Neuronal stem cell (in vitro differentiated cells): ENCODE measurements at regions not wholly inside any gene's neighbourhood (a gene's known extent, or its start where the extent isn't known, plus 50 kb on each side); places are given as distances from the start of the nearest gene placed in this dataset.
A peak's percentile ranks its signal among the peaks of the same experiment; 100 is the strongest.

Source experiments
- DNase-seq: peaks from one replicate; pipeline ENCODE4 v3.0.0-alpha.2; 2013; ENCODE audit warnings: low spot score
- H2AFZ ChIP-seq: one replicate; pipeline ENCODE4 v1.6.1; 2013; ENCODE audit warnings: mild to moderate bottlenecking, low read length, inconsistent platforms
- H2AK5ac ChIP-seq: 2 replicates; pipeline ENCODE4 v1.6.1; 2013; ENCODE audit warnings: low read depth, mild to moderate bottlenecking, inconsistent platforms, low read length, moderate library complexity, mixed read lengths
- H2BK120ac ChIP-seq: 2 replicates; pipeline ENCODE4 v1.6.1; 2013; ENCODE audit warnings: low read depth, mild to moderate bottlenecking, inconsistent platforms, low read length, moderate library complexity, mixed read lengths
- H2BK12ac ChIP-seq: one replicate; pipeline ENCODE4 v1.6.1; 2013; ENCODE audit warnings: low read length, inconsistent platforms
- H2BK15ac ChIP-seq: 2 replicates; pipeline ENCODE4 v1.6.1; 2013; ENCODE audit warnings: mild to moderate bottlenecking, low read length, inconsistent platforms, mixed read lengths
- H2BK5ac ChIP-seq: one replicate; pipeline ENCODE4 v1.6.1; 2013; ENCODE audit warnings: inconsistent platforms, mild to moderate bottlenecking, low read length, moderate library complexity
- H3K14ac ChIP-seq: one replicate; pipeline ENCODE4 v1.6.1; 2013; ENCODE audit warnings: low read length, inconsistent platforms
- H3K18ac ChIP-seq: 2 replicates; pipeline ENCODE4 v1.6.1; 2013; ENCODE audit warnings: low read length, inconsistent platforms
- H3K23ac ChIP-seq: 2 replicates; pipeline ENCODE4 v1.6.1; 2013; ENCODE audit warnings: low read depth, mild to moderate bottlenecking, mixed read lengths, low read length, inconsistent platforms; ENCODE audit not compliant: poor library complexity
- H3K27ac ChIP-seq: replicated peaks from 3 replicates; pipeline ENCODE4 v1.5.1; 2013; ENCODE audit warnings: low read length, inconsistent platforms
- H3K27me3 ChIP-seq, 3 experiments: 2 replicates each; pipeline ENCODE4 v1.6.1; 2013; ENCODE audit warnings: low read length in 3 of 3, mild to moderate bottlenecking in 2 of 3, inconsistent platforms in 1 of 3, low read depth in 1 of 3, mixed read lengths in 1 of 3, moderate library complexity in 1 of 3; ENCODE audit not compliant: control insufficient read depth in 3 of 3, insufficient read depth in 3 of 3
- H3K36me3 ChIP-seq, 2 donors: replicated peaks in 1 of 2; 2 replicates each; pipeline ENCODE4 v1.6.1; 2013; ENCODE audit warnings: low read length in 2 of 2; ENCODE audit not compliant: control insufficient read depth in 2 of 2, insufficient read depth in 2 of 2
- H3K4ac ChIP-seq: 2 replicates; pipeline ENCODE4 v1.6.1; 2013; ENCODE audit warnings: inconsistent platforms, mild to moderate bottlenecking, low read length, moderate library complexity
- H3K4me1 ChIP-seq, 2 donors: 1 replicate in 1 of 2; 2 replicates in 1 of 2; pipeline ENCODE4 v1.6.1; 2013; ENCODE audit warnings: low read length in 2 of 2, low read depth in 1 of 2; ENCODE audit not compliant: control insufficient read depth in 2 of 2, insufficient read depth in 1 of 2
- H3K4me2 ChIP-seq: one replicate; pipeline ENCODE4 v1.6.1; 2013; ENCODE audit warnings: mild to moderate bottlenecking, low read length, inconsistent platforms; ENCODE audit not compliant: insufficient read depth, poor library complexity, severe bottlenecking
- H3K4me3 ChIP-seq, 2 donors: 2 replicates each; pipeline ENCODE4 v1.5.1; 2013; ENCODE audit warnings: low read length in 2 of 2, mild to moderate bottlenecking in 2 of 2, inconsistent platforms in 1 of 2, moderate library complexity in 1 of 2
- H3K79me1 ChIP-seq: one replicate; pipeline ENCODE4 v1.6.1; 2013; ENCODE audit warnings: low read depth, mild to moderate bottlenecking, inconsistent platforms, low read length, moderate library complexity
- H3K9ac ChIP-seq: one replicate; pipeline ENCODE4 v1.6.1; 2013; ENCODE audit warnings: mild to moderate bottlenecking, low read depth, low read length, inconsistent platforms; ENCODE audit not compliant: poor library complexity
- H3K9me3 ChIP-seq, 2 donors: replicated peaks in 1 of 2; 2 replicates each; pipeline versions ENCODE3 to v1.6.1; 2013; ENCODE audit warnings: low read length in 2 of 2, mild to moderate bottlenecking in 2 of 2, inconsistent platforms in 1 of 2, low read depth in 1 of 2, mixed read lengths in 1 of 2, moderate library complexity in 1 of 2; ENCODE audit not compliant: control insufficient read depth in 2 of 2, insufficient read depth in 1 of 2
- H4K8ac ChIP-seq: one replicate; pipeline ENCODE4 v1.6.1; 2013; ENCODE audit warnings: low read depth, mild to moderate bottlenecking, inconsistent platforms, low read length, moderate library complexity
- H4K91ac ChIP-seq: one replicate; pipeline ENCODE4 v1.6.1; 2013; ENCODE audit warnings: low read length, low read depth, mild to moderate bottlenecking, inconsistent platforms; ENCODE audit not compliant: poor library complexity
- WGBS, 2 donors: extraction: QIAGEN DNeasy Blood & Tissue Kit; methylation state at CpG; one replicate each; pipeline ENCODE4 v1.1.7; 2013; ENCODE audit warnings: missing lambda C conversion rate in 2 of 2, mixed read lengths in 1 of 2; ENCODE audit not compliant: insufficient read length in 2 of 2, insufficient replicate concordance in 1 of 2; ENCODE audit errors: extremely low coverage in 2 of 2; 5-methylcytosine and 5-hydroxymethylcytosine counted together

- Histone ChIP-seq H3K4me2 (no peak overlapping the region), H3K4me3 (no peak overlapping the region), H2BK5ac (no peak overlapping the region), H2BK120ac (no peak overlapping the region), H4K91ac (no peak overlapping the region), H2AFZ (no peak overlapping the region), H2BK12ac (no peak overlapping the region), H3K14ac (no peak overlapping the region), H3K79me1 (no peaks in the 10 kb centered on the region), H4K8ac (no peak overlapping the region), H3K9me3 (no peaks in the 10 kb centered on the region), H3K27ac (no peak overlapping the region), H3K9ac (no peak overlapping the region), H3K4me1 (peaks cover 0 to 5% of the 10 kb centered on the region in 2 donors), H3K4ac (no peak overlapping the region), H3K36me3 (no peaks in the 10 kb centered on the region), H2AK5ac (no peak overlapping the region), H3K27me3 (no peaks in the 10 kb centered on the region), H3K23ac (no peak overlapping the region), H3K18ac (no peak overlapping the region), H2BK15ac (no peak overlapping the region)
- no peak for DNase-seq
- no CpG with 5 or more reads among the region's 4 CpGs for WGBS, 2 donors
Observed at GRCh38 chr14:87465770-87466169, 527.2 kb downstream of the GALC start.

GRCh38 chr14:87461704-87462103 is 531.3 kb downstream of the GALC start:
- H3K18ac ChIP-seq, result no peak overlapping the region
- H4K8ac ChIP-seq, result no peak overlapping the region
- no peak overlapping the region for H3K9ac ChIP-seq
- H3K9me3 ChIP-seq, result no peaks in the 10 kb centered on the region
- no peaks in the 10 kb centered on the region for H3K27me3 ChIP-seq
- peak overlapping the region; percentile 6 for H2AFZ ChIP-seq
- H3K36me3 ChIP-seq, result no peaks in the 10 kb centered on the region
- H3K4me2 ChIP-seq, result no peak overlapping the region
- no peak overlapping the region for H2BK15ac ChIP-seq
- DNase-seq, result peak; percentile 11
- H2AK5ac ChIP-seq, result no peak overlapping the region
- no CpG with 5 or more reads among the region's 6 CpGs for WGBS, 2 donors
- no peak overlapping the region for H2BK12ac ChIP-seq
- no peak overlapping the region for H4K91ac ChIP-seq
- no peaks in the 10 kb centered on the region for H3K79me1 ChIP-seq
- peaks cover 0 to 5% of the 10 kb centered on the region in 2 donors for H3K4me1 ChIP-seq
- H3K14ac ChIP-seq, result no peak overlapping the region
- H3K4me3 ChIP-seq, result no peak overlapping the region
- no peak overlapping the region for H3K23ac ChIP-seq
- H3K4ac ChIP-seq, result no peak overlapping the region
- no peak overlapping the region for H2BK5ac ChIP-seq
- H2BK120ac ChIP-seq, result no peak overlapping the region
- no peak overlapping the region for H3K27ac ChIP-seq

- WGBS, 2 donors, result no CpG with 5 or more reads among the region's 6 CpGs
- Histone ChIP-seq H3K14ac (no peak overlapping the region), H2BK12ac (no peak overlapping the region)
Observed at GRCh38 chr14:87457720-87458119, 535.3 kb downstream of the GALC start.

GRCh38 chr14:87450193-87450592 is 542.8 kb downstream of the GALC start:
- H4K91ac ChIP-seq, result no peak overlapping the region
- H3K18ac ChIP-seq, result no peak overlapping the region
- H2AK5ac ChIP-seq, result no peak overlapping the region
- WGBS, 2 donors, result no CpG with 5 or more reads among the region's 3 CpGs
- H3K27me3 ChIP-seq, result no peaks in the 10 kb centered on the region
- no peak overlapping the region for H3K9ac ChIP-seq
- no peak overlapping the region for H2BK15ac ChIP-seq
- H3K4me1 ChIP-seq, result no peaks in the 10 kb centered on the region
- H3K79me1 ChIP-seq, result no peaks in the 10 kb centered on the region
- no peak overlapping the region for H2BK120ac ChIP-seq
- no peak overlapping the region for H4K8ac ChIP-seq
- H3K23ac ChIP-seq, result no peak overlapping the region
- no peak overlapping the region for H3K4me2 ChIP-seq
- H2AFZ ChIP-seq, result no peak overlapping the region
- H2BK12ac ChIP-seq, result no peak overlapping the region
- no peak overlapping the region for H3K4ac ChIP-seq
- no peaks in the 10 kb centered on the region for H3K9me3 ChIP-seq
- no peak overlapping the region for H3K27ac ChIP-seq
- H3K4me3 ChIP-seq, result no peak overlapping the region
- DNase-seq, result no peak
- no peaks in the 10 kb centered on the region for H3K36me3 ChIP-seq
- H3K14ac ChIP-seq, result no peak overlapping the region
- no peak overlapping the region for H2BK5ac ChIP-seq

More at GRCh38 chr14:87457720-87458119, 535.3 kb downstream of the GALC start:
- H3K79me1 ChIP-seq, result no peaks in the 10 kb centered on the region
- no peak overlapping the region for H3K4ac ChIP-seq
- no peak overlapping the region for H3K9ac ChIP-seq
- no peak for DNase-seq
- H3K36me3 ChIP-seq, result no peaks in the 10 kb centered on the region
- no peak overlapping the region for H3K23ac ChIP-seq
- H2BK5ac ChIP-seq, result no peak overlapping the region
- H3K4me1 ChIP-seq, result peaks cover 0 to 5% of the 10 kb centered on the region in 2 donors
- H3K27me3 ChIP-seq, result no peaks in the 10 kb centered on the region
- H3K4me3 ChIP-seq, result no peak overlapping the region
- H3K9me3 ChIP-seq, result no peaks in the 10 kb centered on the region
- H2AK5ac ChIP-seq, result no peak overlapping the region
- no peak overlapping the region for H2AFZ ChIP-seq
- H3K18ac ChIP-seq, result no peak overlapping the region
- H4K8ac ChIP-seq, result no peak overlapping the region
- H3K27ac ChIP-seq, result no peak overlapping the region
- no peak overlapping the region for H4K91ac ChIP-seq
- H2BK15ac ChIP-seq, result no peak overlapping the region
- H2BK120ac ChIP-seq, result no peak overlapping the region
- H3K4me2 ChIP-seq, result no peak overlapping the region
